CD4-positive, alpha-beta T cell (primary cell): ENCODE measurements at regions not wholly inside any gene's neighbourhood (a gene's known extent, or its start where the extent isn't known, plus 50 kb on each side); places are given as distances from the start of the nearest gene placed in this dataset.

ENCODE experiments used
- ATAC-seq: fragments of 200-7000 bp; cut with Tn5 transposase; one replicate; pipeline ENCODE4 v1.10.0; 2022; ENCODE audit warnings: mild to moderate bottlenecking; ENCODE audit not compliant: poor library complexity
- CTCF ChIA-PET: fragments of 350-600 bp; sonication (Branson Sonifier 250); formaldehyde crosslinking; loops from one replicate; lab custom pipeline; 2021; ENCODE audit warnings: antibody characterized with exemption, inconsistent platforms; lab: Charles Lee
- POLR2A ChIA-PET: fragments of 350-600 bp; sonication (Branson Sonifier 250); formaldehyde crosslinking; loops from one replicate; lab custom pipeline; 2021; ENCODE audit warnings: antibody characterized with exemption, inconsistent platforms; lab: Charles Lee
- DNase-seq, 14 experiments: peaks; one replicate each; pipeline ENCODE4 v3.0.0-alpha.2; 2013 to 2020; ENCODE audit warnings: mixed read lengths in 2 of 14
- H3K27ac ChIP-seq, 2 donors: one replicate each; pipeline versions ENCODE4 v1.5.1 to v1.7.0; 2013; ENCODE audit warnings: low read length in 2 of 2, low read depth in 1 of 2, mild to moderate bottlenecking in 1 of 2
- H3K27me3 ChIP-seq, 2 experiments: 1 replicate in 1 of 2; 2 replicates in 1 of 2; pipeline versions ENCODE4 v1.6.1 to v1.7.0; 2013; ENCODE audit warnings: low read length in 2 of 2, control low read depth in 1 of 2, mild to moderate bottlenecking in 1 of 2, moderate library complexity in 1 of 2; ENCODE audit not compliant: insufficient read depth in 2 of 2, control insufficient read depth in 1 of 2
- H3K36me3 ChIP-seq: one replicate; pipeline ENCODE4 v1.6.1; 2013; ENCODE audit warnings: low read length, control low read depth; ENCODE audit not compliant: insufficient read depth
- H3K4me1 ChIP-seq: one replicate; pipeline ENCODE4 v1.6.1; 2013; ENCODE audit warnings: low read length, control low read depth; ENCODE audit not compliant: insufficient read depth
- H3K4me3 ChIP-seq: one replicate; pipeline ENCODE4 v1.5.1; 2013; ENCODE audit warnings: mild to moderate bottlenecking, low read length, moderate library complexity
- H3K9me3 ChIP-seq, 2 experiments: 1 replicate in 1 of 2; 2 replicates in 1 of 2; pipeline versions ENCODE4 v1.6.1 to v1.7.0; 2013; ENCODE audit warnings: low read length in 2 of 2, mild to moderate bottlenecking in 2 of 2, control low read depth in 1 of 2, moderate library complexity in 1 of 2; ENCODE audit not compliant: control insufficient read depth in 1 of 2, insufficient read depth in 1 of 2
- H3K27ac Mint-ChIP-seq: one replicate; pipeline ENCODE4 v1.8.0; 2020; ENCODE audit warnings: mixed read lengths
- H3K27me3 Mint-ChIP-seq: one replicate; pipeline ENCODE4 v1.8.0; 2021; ENCODE audit warnings: mixed read lengths
- H3K36me3 Mint-ChIP-seq: one replicate; pipeline ENCODE4 v1.8.0; 2021; ENCODE audit warnings: low read depth, mixed read lengths
- H3K4me1 Mint-ChIP-seq: one replicate; pipeline ENCODE4 v1.8.0; 2021; ENCODE audit warnings: low read depth, mixed read lengths
- H3K4me3 Mint-ChIP-seq: one replicate; pipeline ENCODE4 v1.8.0; 2020; ENCODE audit warnings: mild to moderate bottlenecking, mixed read lengths
- H3K9me3 Mint-ChIP-seq: one replicate; pipeline ENCODE4 v1.8.0; 2020; ENCODE audit warnings: mixed read lengths
- CTCF ChIP-seq: fragments of 200-600 bp; IDR thresholded peaks from one replicate; pipeline ENCODE4 v1.8.0; 2022; ENCODE audit warnings: antibody characterized with exemption, mild to moderate bottlenecking
- intact Hi-C, 2 experiments: fragments of 100-400 bp; cut with DNase I in 1 of 2; cut with micrococcal nuclease in 1 of 2; formaldehyde crosslinking; loops; one replicate each; pipeline versions ENCODE4 v1.15.1 to v1.9.0; 2023 to 2025; cut with DNase I, micrococcal nuclease

GRCh38 chr18:28409811-28410210, 232.9 kb upstream of the CDH2 start:
- Mint-ChIP-seq H3K4me3 (no peak overlapping the region), H3K9me3 (peaks cover 9% of the 10 kb centered on the region), H3K36me3 (no peaks in the 10 kb centered on the region), H3K27me3 (no peaks in the 10 kb centered on the region), H3K4me1 (no peaks in the 10 kb centered on the region), H3K27ac (no peak overlapping the region)
- Histone ChIP-seq H3K36me3 (no peaks in the 10 kb centered on the region), H3K27ac (no peak overlapping the region), H3K9me3 (peaks cover 5% of the 10 kb centered on the region in 2 experiments), H3K4me1 (no peaks in the 10 kb centered on the region), H3K27me3 (no peaks in the 10 kb centered on the region), H3K4me3 (no peak overlapping the region)
- DNase-seq (no peak), ATAC-seq (no peak)
- TF ChIP-seq CTCF = no peak
- ChIA-PET POLR2A (no interaction called here), CTCF (no interaction called here)
- intact Hi-C loops = no loop called here

- H3K27me3 ChIP-seq = no peaks in the 10 kb centered on the region
- peaks cover 11% of the 10 kb centered on the region for H3K9me3 Mint-ChIP-seq
Measured at GRCh38 chr18:28408528-28408927, 231.6 kb upstream of the CDH2 start.

GRCh38 chr18:28407681-28408080, 230.8 kb upstream of the CDH2 start:
- Mint-ChIP-seq H3K27me3 (no peaks in the 10 kb centered on the region), H3K4me1 (no peaks in the 10 kb centered on the region), H3K4me3 (no peak overlapping the region), H3K36me3 (no peaks in the 10 kb centered on the region), H3K27ac (no peak overlapping the region), H3K9me3 (peaks cover 8% of the 10 kb centered on the region)
- intact Hi-C loops = no loop called here
- no peaks in the 10 kb centered on the region for H3K4me1 ChIP-seq
- no peak for TF ChIP-seq CTCF
- peaks cover 5% of the 10 kb centered on the region in 2 experiments for H3K9me3 ChIP-seq
- POLR2A ChIA-PET = no interaction called here
- DNase-seq (no peak), ATAC-seq (no peak)
- H3K27ac ChIP-seq = no peak overlapping the region
- H3K27me3 ChIP-seq = no peaks in the 10 kb centered on the region
- no peaks in the 10 kb centered on the region for H3K36me3 ChIP-seq
- no peak overlapping the region for H3K4me3 ChIP-seq
- CTCF ChIA-PET = no interaction called here

More at GRCh38 chr18:28408528-28408927, 231.6 kb upstream of the CDH2 start:
- CTCF ChIA-PET = no interaction called here
- H3K4me1 ChIP-seq = no peaks in the 10 kb centered on the region
- no peak overlapping the region for H3K4me3 Mint-ChIP-seq
- no peaks in the 10 kb centered on the region for H3K27me3 Mint-ChIP-seq
- no peak overlapping the region for H3K27ac Mint-ChIP-seq
- TF ChIP-seq CTCF = no peak
- H3K27ac ChIP-seq = no peak overlapping the region
- no peak for ATAC-seq
- POLR2A ChIA-PET = no interaction called here
- DNase-seq = no peak
- no peak overlapping the region for H3K4me3 ChIP-seq
- H3K36me3 Mint-ChIP-seq = no peaks in the 10 kb centered on the region
- intact Hi-C loops = no loop called here
- no peaks in the 10 kb centered on the region for H3K36me3 ChIP-seq
- H3K9me3 ChIP-seq = peaks cover 5% of the 10 kb centered on the region in 2 experiments
- no peaks in the 10 kb centered on the region for H3K4me1 Mint-ChIP-seq
